SK-N-SH (cell line): ENCODE measurements at regions not wholly inside any gene's neighbourhood (a gene's known extent, or its start where the extent isn't known, plus 50 kb on each side); places are given as distances from the start of the nearest gene placed in this dataset.

Source experiments
- CTCF ChIP-seq: fragments of 200-600 bp; sonication (generic); IDR thresholded peaks from 2 replicates; pipeline ENCODE4 v1.6.1; 2017; ENCODE audit warnings: antibody characterized with exemption, mild to moderate bottlenecking, moderate library complexity
- ELF1 ChIP-seq: IDR thresholded peaks from 2 replicates; pipeline ENCODE4 v1.4.0; 2012
- POLR2AphosphoS5 ChIP-seq: IDR thresholded peaks from 2 replicates; pipeline ENCODE4 v1.6.1; 2012; ENCODE audit warnings: low read depth, low read length

- TF ChIP-seq ELF1 (no peak), POLR2AphosphoS5 (no peak), CTCF (no peak)
Observed at GRCh38 chr11:103602840-103603239, 433.6 kb upstream of the DDI1 start.
